GM18517 (cell line): ENCODE measurements at regions not wholly inside any gene's neighbourhood (a gene's known extent, or its start where the extent isn't known, plus 50 kb on each side); places are given as distances from the start of the nearest gene placed in this dataset.

ENCODE experiments used
- ATAC-seq: cut with Tn5 transposase; IDR thresholded peaks from one replicate; pipeline ENCODE4 v1.9.1; 2021; ENCODE audit warnings: mild to moderate bottlenecking, moderate library complexity; ENCODE audit not compliant: unreplicated experiment

DNA sequence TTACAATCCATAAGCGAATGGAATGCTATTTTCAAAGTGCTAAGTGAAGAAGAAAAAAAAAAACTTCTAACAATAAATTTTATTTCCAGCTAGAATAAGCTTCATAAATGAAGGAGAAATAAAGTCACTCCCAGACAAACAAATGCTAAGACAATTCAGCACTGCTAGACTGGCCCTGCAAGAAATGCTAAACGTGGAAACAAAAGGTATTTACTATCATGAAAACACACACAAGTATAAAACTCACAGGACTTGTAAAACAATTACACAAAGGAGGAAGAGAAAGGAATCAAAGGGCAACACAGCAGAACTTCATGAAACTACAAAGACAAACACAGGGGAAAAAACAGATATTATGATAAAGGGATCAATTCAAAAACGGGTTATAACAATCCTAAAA is 85.8 kb upstream of the NELL2 start:
- no peak for ATAC-seq

DNA sequence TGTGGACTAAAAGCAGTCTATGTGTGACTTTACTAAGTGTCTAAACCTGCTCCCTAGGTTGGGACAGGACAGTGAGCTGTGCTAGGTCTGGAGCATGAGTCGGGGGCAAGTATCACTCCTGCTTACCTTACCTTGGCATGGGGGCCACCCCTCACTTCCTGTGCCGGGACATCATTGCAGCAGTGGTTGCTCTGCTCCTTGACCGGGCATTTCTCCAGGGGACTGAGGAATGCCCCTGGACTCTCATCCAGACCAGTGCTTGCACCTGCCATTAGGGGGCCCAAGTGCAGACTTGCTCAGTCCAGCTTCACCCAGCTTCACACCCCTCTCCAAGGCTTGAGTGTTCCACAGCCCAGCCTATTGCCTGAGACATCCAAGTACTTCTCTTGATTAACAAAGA is 84.7 kb upstream of the NELL2 start:
- ATAC-seq = no peak

DNA sequence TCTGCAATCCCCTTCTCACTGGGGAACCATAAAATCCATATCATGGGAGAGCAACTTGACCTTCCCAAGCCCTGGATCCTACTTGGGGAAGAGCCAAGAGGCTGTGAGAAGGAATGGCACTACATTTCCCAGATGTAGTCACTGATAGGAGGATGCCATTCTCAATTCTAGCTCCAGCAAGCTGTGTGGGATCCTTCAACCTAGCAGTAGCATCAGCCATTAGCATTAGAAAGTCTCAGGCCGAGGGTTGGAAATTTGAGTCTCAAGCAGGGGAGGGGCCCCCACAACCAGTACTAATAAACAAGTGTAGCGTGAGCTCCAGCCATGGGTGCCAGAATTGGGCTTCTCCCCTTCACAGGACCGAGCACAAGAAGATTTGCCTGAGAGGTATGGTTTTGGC is 84.3 kb upstream of the NELL2 start:
- ATAC-seq = no peak

DNA sequence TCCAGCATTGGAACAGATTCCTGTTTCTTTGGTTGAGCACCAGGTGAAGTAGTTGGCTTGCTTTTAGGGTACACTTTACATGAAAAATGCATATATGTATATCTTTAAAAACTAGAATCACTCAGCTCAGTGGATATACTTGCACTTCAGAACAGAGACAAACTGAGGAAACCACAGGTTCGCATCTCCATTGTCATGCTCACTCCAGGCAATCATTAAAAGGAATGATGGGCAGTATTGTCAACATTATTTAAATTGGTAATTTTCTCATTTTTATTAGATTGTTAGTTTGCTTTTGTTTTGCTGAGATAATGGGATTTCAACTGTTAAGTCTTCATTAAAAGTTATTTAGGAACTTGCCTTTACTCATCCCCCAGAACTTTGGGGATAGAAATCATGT is 71.0 kb upstream of the NELL2 start:
- ATAC-seq = no peak

DNA sequence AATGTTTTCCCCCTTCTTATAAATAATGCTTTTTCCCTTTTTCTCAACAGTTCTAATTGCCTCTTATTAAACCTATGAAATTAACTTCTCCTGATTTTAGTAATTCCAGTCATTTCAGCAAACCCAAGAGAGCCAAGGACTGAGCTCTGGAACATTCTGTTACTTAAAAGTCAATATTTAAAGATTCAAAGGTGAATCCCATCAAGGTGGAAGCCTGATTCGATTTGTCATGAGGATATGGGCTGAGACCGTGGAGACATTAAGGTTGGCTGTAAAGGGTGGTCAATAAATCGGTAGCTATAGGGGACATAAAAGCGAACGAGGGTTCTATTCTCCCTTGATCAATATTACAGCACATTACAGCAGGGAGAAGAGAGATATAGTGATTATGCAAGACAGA is 66.6 kb upstream of the NELL2 start:
- ATAC-seq = no peak

DNA sequence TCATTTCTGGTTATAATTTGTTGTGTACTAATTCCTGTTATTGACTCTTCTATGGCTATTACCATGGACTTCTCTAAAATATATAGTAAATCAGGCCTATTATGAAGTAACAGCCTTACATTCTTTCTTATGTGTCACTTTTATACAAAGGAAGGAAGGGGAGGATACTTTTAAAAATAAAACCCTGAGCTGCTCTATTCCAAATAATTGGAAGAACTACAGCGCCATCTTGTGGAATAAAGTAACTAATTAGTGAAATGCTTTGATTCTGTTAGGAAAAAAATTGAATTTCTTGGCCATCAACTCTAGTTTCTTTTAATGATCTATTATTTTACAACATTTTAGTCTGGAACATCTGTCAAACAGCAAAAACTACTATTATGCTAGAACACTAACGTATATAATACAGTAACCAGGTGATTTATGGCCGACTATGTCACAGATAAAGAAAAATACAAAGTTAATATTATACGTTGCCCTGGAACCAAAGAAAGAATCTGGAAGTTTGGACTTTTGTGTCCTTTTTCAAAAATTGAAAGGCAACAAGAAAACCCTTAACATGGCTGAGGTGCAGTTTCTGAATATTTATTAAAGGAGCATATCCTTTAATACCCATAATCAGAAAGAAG is 55.0 kb upstream of the NELL2 start:
- ATAC-seq = peak; percentile 73

DNA sequence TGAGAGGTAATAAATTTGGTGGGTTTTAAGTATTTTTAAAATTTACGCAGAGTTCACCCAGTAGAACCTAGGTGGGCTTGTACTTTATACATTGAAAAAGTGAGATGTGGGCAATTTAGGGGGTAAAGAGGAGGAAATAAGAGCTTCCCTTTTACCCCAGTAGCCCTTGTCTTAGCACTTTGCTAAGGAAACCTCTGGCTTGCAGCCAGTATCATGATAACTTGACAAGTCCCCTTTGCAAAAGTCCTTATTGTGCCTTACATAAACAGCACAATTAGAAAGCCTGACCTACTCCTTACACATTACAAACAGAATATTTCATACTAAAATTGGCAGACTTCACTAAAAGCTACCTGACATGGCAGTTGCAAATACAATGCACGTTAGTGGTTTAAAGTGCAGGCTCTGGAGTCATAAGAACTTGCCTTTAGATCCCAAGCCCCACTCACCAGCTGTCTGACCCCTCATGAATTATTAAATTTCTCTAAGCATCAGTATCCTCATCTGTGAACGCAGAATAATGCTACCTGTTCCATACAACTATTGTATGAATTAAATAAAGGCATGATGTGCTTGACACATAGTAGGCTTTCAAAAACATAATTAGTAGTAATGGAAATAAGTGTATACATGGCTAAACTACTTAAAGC is 53.2 kb upstream of the NELL2 start:
- ATAC-seq = no peak
